A673 (cell line): ENCODE measurements at regions not wholly inside any gene's neighbourhood (a gene's known extent, or its start where the extent isn't known, plus 50 kb on each side); places are given as distances from the start of the nearest gene placed in this dataset.

Experiments used
- CTCF ChIP-seq: fragments of 300-800, 200-600 bp; sonication (generic); conservative IDR thresholded peaks from 2 replicates; pipeline ENCODE4 v1.5.1; 2017; ENCODE audit warnings: low read depth, mild to moderate bottlenecking, antibody characterized with exemption, low read length, moderate library complexity, mixed read lengths
- EZH2 ChIP-seq: fragments of 200-600 bp; sonication (generic); IDR thresholded peaks from 2 replicates; pipeline ENCODE4 v1.6.1; 2017; ENCODE audit warnings: borderline replicate concordance, low read depth, mild to moderate bottlenecking, mixed read lengths, antibody characterized with exemption, low read length; ENCODE audit not compliant: poor library complexity, severe bottlenecking

DNA sequence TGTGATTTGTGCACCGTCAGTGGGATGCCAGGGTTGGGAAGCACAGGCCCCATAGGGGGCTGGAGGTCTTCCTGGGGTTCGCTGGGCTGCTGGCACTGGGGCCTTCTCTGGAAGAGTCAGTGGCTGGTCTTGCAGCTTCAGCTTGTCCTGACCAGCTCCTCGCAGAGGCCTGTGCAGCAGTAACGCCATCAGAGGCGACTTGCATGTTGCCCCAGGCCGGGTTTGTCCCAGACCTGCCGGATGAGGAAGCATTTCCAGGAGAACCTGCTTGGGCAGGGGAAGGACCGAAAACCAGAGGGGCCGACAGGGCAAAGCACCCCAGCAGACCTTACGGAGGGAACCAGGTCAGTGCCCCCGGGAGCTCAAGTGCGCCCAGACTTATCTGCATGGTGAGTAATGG, 54.7 kb upstream of the IRX2 start:
- TF ChIP-seq CTCF (no peak), EZH2 (no peak)
